HepG2 (cell line): ENCODE measurements at regions not wholly inside any gene's neighbourhood (a gene's known extent, or its start where the extent isn't known, plus 50 kb on each side); places are given as distances from the start of the nearest gene placed in this dataset.

Experiments used
- ATAC-seq: fragments of 200-7000 bp; cut with Tn5 transposase; 3 replicates; pipeline ENCODE4 v1.9.1; 2020; ENCODE audit warnings: mild to moderate bottlenecking, moderate library complexity
- BruUV-seq: library from RNA; stranded (reverse); fragments of 400-500 nt; replicated peaks from 2 replicates; lab custom pipeline; 2021; lab: Mats Ljungman, UMichigan
- CTCF ChIA-PET: fragments of 300-600 bp; formaldehyde crosslinking; extraction: SDS; loops from one replicate; lab custom pipeline; 2021; ENCODE audit warnings: low total read pairs, inconsistent platforms, low intra/inter-chr PET ratio; lab: Yijun Ruan, JAX
- POLR2A ChIA-PET: fragments of 350-600 bp; sonication (Branson Sonifier 250); formaldehyde crosslinking; loops from one replicate; lab custom pipeline; 2020; ENCODE audit warnings: antibody characterized with exemption, inconsistent platforms; lab: Yijun Ruan, JAX
- DNase-seq: peaks from one replicate; pipeline ENCODE4 v3.0.0-alpha.2; 2015; ENCODE audit warnings: low spot score
- FAIRE-seq: peaks from 3 replicates; lab custom pipeline; 2011; peaks lifted over from hg19 to GRCh38; lab: Jason Lieb, UNC
- H2AFZ ChIP-seq: one replicate; pipeline ENCODE4 v1.6.1; 2011; ENCODE audit warnings: low read length, inconsistent platforms
- H3K27ac ChIP-seq: fragments of 300-600 bp; 3 replicates; pipeline ENCODE4 v1.8.0; 2011; ENCODE audit warnings: mixed run types, mild to moderate bottlenecking, mixed read lengths, low read length, inconsistent platforms; ENCODE audit not compliant: insufficient read depth; ENCODE audit errors: extremely low read length
- H3K27me3 ChIP-seq, 2 experiments: fragments of 200-600 bp in 1 of 2; 2 replicates in 1 of 2; 3 replicates in 1 of 2; pipeline versions ENCODE4 v1.6.0 to v1.8.0; 2011; ENCODE audit warnings: low read length in 2 of 2, mild to moderate bottlenecking in 2 of 2, moderate library complexity in 2 of 2, inconsistent platforms in 1 of 2; ENCODE audit not compliant: insufficient read depth in 2 of 2, control insufficient read depth in 1 of 2
- H3K36me3 ChIP-seq, 2 experiments: fragments of 200-600 bp in 1 of 2; replicated peaks in 1 of 2; 2 replicates in 1 of 2; 3 replicates in 1 of 2; pipeline versions ENCODE4 v1.5.1 to v1.8.0; 2011; ENCODE audit warnings: low read length in 2 of 2, inconsistent platforms in 1 of 2; ENCODE audit not compliant: insufficient read depth in 2 of 2, control insufficient read depth in 1 of 2
- H3K4me1 ChIP-seq: 2 replicates; pipeline ENCODE4 v1.5.1; 2012; ENCODE audit warnings: low read length, inconsistent platforms; ENCODE audit not compliant: insufficient read depth
- H3K4me2 ChIP-seq: 2 replicates; pipeline ENCODE4 v1.6.0; 2011; ENCODE audit warnings: low read depth, low read length, inconsistent platforms
- H3K4me3 ChIP-seq, 3 experiments: fragments of 200-600 bp in 1 of 3; sonication (generic), shearing (Covaris generic) in 1 of 3; replicated peaks in 1 of 3; 2 replicates each; pipeline ENCODE4 v1.5.1; 2011 to 2016; ENCODE audit warnings: low read length in 3 of 3, inconsistent platforms in 2 of 3, low read depth in 2 of 3, mild to moderate bottlenecking in 2 of 3, control low read depth in 1 of 3, mixed read lengths in 1 of 3; ENCODE audit not compliant: insufficient read depth in 1 of 3
- H3K79me2 ChIP-seq: one replicate; pipeline ENCODE4 v1.6.1; 2011; ENCODE audit warnings: low read length, inconsistent platforms; ENCODE audit not compliant: insufficient read depth
- H3K9ac ChIP-seq: 2 replicates; pipeline ENCODE4 v1.6.0; 2011; ENCODE audit warnings: mild to moderate bottlenecking, low read depth, low read length, inconsistent platforms; ENCODE audit not compliant: insufficient read depth
- H3K9me3 ChIP-seq: 2 replicates; pipeline ENCODE4 v1.5.1; 2012; ENCODE audit warnings: mild to moderate bottlenecking, low read length
- H4K20me1 ChIP-seq: 2 replicates; pipeline ENCODE4 v1.6.0; 2011; ENCODE audit warnings: inconsistent platforms, mild to moderate bottlenecking, low read length, moderate library complexity; ENCODE audit not compliant: insufficient read depth
- EHMT2 ChIP-seq: fragments of 200-600 bp; sonication (generic); IDR thresholded peaks from 2 replicates; pipeline ENCODE4 v1.7.0; 2017; ENCODE audit warnings: antibody characterized with exemption, low read depth, low read length, borderline replicate concordance
- IKZF1 ChIP-seq: fragments of 450-650 bp; IDR thresholded peaks from 2 replicates; pipeline ENCODE4 v1.7.1; 2016
- PBX3 ChIP-seq: sonication (generic); formaldehyde crosslinking; IDR thresholded peaks from 2 replicates; pipeline ENCODE4 v1.8.1; 2023; ENCODE audit warnings: missing genetic modification reagents, inconsistent platforms, borderline replicate concordance
- RBM39 ChIP-seq: fragments of 200-400 bp; formaldehyde crosslinking; IDR thresholded peaks from one replicate; pipeline ENCODE4 v1.6.1; 2018; ENCODE audit warnings: antibody characterized with exemption, mild to moderate bottlenecking, low read depth, low read length; ENCODE audit not compliant: poor library complexity, severe bottlenecking
- TAF1 ChIP-seq: sonication (generic); formaldehyde crosslinking; IDR thresholded peaks from 2 replicates; pipeline ENCODE4 v1.4.0; 2020; ENCODE audit warnings: missing genetic modification reagents
- TIGD3 ChIP-seq: sonication (generic); formaldehyde crosslinking; IDR thresholded peaks from 2 replicates; pipeline ENCODE4 v1.5.1; 2020; ENCODE audit warnings: mild to moderate bottlenecking, missing genetic modification reagents, borderline replicate concordance
- YEATS2 ChIP-seq: sonication (generic); formaldehyde crosslinking; IDR thresholded peaks from 2 replicates; pipeline ENCODE4 v1.4.0; 2020; ENCODE audit warnings: missing genetic modification reagents, borderline replicate concordance
- ZKSCAN5 ChIP-seq: sonication (generic); formaldehyde crosslinking; IDR thresholded peaks from 2 replicates; pipeline ENCODE4 v1.5.1; 2020; ENCODE audit warnings: mild to moderate bottlenecking, missing genetic modification reagents
- ZNF10 ChIP-seq: sonication (generic); formaldehyde crosslinking; IDR thresholded peaks from 2 replicates; pipeline ENCODE4 v1.4.0; 2020; ENCODE audit warnings: mild to moderate bottlenecking, low read depth, missing genetic modification reagents, borderline replicate concordance
- ZNF234 ChIP-seq: sonication (generic); formaldehyde crosslinking; conservative IDR thresholded peaks from 2 replicates; pipeline ENCODE4 v1.5.1; 2020; ENCODE audit warnings: mild to moderate bottlenecking, missing genetic modification reagents
- ZSCAN22 ChIP-seq: sonication (generic); formaldehyde crosslinking; IDR thresholded peaks from 2 replicates; pipeline ENCODE4 v1.4.0; 2020; ENCODE audit warnings: mild to moderate bottlenecking, missing genetic modification reagents
- WGBS: methylation state at CpG from one replicate; pipeline ENCODE4 v1.1.6; 2017; ENCODE audit warnings: low lambda C conversion rate; 5-methylcytosine and 5-hydroxymethylcytosine counted together
- in situ Hi-C: cut with HindIII; loops from 2 replicates; pipeline ENCODE4 v1.10.0; 2017; ENCODE audit warnings: low pct_unique_long_range_greater_than_20kb; ENCODE audit not compliant: extremely low pct_ligation_motif_present
- intact Hi-C: fragments of 100-400 bp; cut with micrococcal nuclease; formaldehyde crosslinking; loops from one replicate; pipeline ENCODE4 v1.10.0; 2022; ENCODE audit not compliant: unreplicated experiment

- H3K4me2 ChIP-seq = no peak overlapping the region
- H3K36me3 ChIP-seq = no peaks in the 10 kb centered on the region
- H3K9ac ChIP-seq = no peak overlapping the region
- H3K9me3 ChIP-seq = no peaks in the 10 kb centered on the region
- H4K20me1 ChIP-seq = no peaks in the 10 kb centered on the region
- no peak overlapping the region for H2AFZ ChIP-seq
- no peak overlapping the region for H3K27ac ChIP-seq
- peaks cover 0 to 9% of the 10 kb centered on the region in 2 experiments; a peak in 1 of 5 replicates for H3K27me3 ChIP-seq
- DNase-seq = no peak
- in situ Hi-C loops (no loop called here), intact Hi-C loops (no loop called here)
- peak; percentile 69 for ATAC-seq
- BruUV-seq = no TSS peak
- H3K4me3 ChIP-seq = no peak overlapping the region
- ChIA-PET POLR2A (no interaction called here), CTCF (no interaction called here)
- WGBS = 24% methylated on average over 3 of the region's 4 CpGs
- no peak for TF ChIP-seq ZKSCAN5 (CRISPR knock-in tag)
- no peak for TF ChIP-seq EHMT2
- no peak for TF ChIP-seq ZNF10 (CRISPR knock-in tag)
- no peak for TF ChIP-seq PBX3
- TF ChIP-seq IKZF1 = no peak
- no peak for TF ChIP-seq ZNF234
- TF ChIP-seq ZSCAN22 (CRISPR knock-in tag) = no peak
- TF ChIP-seq TAF1 (CRISPR knock-in tag) = no peak
- no peak for TF ChIP-seq RBM39
- TF ChIP-seq TIGD3 = no peak
- TF ChIP-seq YEATS2 = no peak
- FAIRE-seq = no peak
- H3K4me1 ChIP-seq = no peaks in the 10 kb centered on the region
- no peaks in the 10 kb centered on the region for H3K79me2 ChIP-seq
Measured at GRCh38 chr7:32381024-32381601, 109.1 kb downstream of the LSM5 start.
